Activated CD8-positive, alpha-beta memory T cell treated with anti-CD3 and anti-CD28 coated beads, Interleukin-2, amount 50 U/mL, for 24 hours (primary cell): ENCODE measurements at regions not wholly inside any gene's neighbourhood (a gene's known extent, or its start where the extent isn't known, plus 50 kb on each side); places are given as distances from the start of the nearest gene placed in this dataset.
"Not testable (repeated sequence)": the region's sequence is repeated elsewhere in the genome, so short reads cannot be mapped to it uniquely, and the experiment has no call there.

Experiments
- DNase-seq: peaks from one replicate; pipeline ENCODE4 v3.0.0-alpha.2; 2020; ENCODE audit errors: extremely low read depth

- DNase-seq = no peak
Observed at GRCh38 chr4:24209131-24209530, 319.3 kb upstream of the PPARGC1A start.

GRCh38 chr4:24208691-24209090 lies 318.8 kb upstream of the PPARGC1A start:
- no peak for DNase-seq

GRCh38 chr4:24204708-24205107 lies 314.9 kb upstream of the PPARGC1A start:
- not testable (repeated sequence) for DNase-seq

- DNase-seq = no peak
Observed at GRCh38 chr4:24203926-24204325, 314.1 kb upstream of the PPARGC1A start.

- DNase-seq = no peak
Observed at GRCh38 chr4:24202579-24202978, 312.7 kb upstream of the PPARGC1A start.

GRCh38 chr4:24197955-24198354 lies 308.1 kb upstream of the PPARGC1A start:
- DNase-seq = no peak

- DNase-seq = no peak
Observed at GRCh38 chr4:24196785-24197184, 306.9 kb upstream of the PPARGC1A start.

GRCh38 chr4:24195991-24196736 lies 306.3 kb upstream of the PPARGC1A start:
- DNase-seq = no peak

GRCh38 chr4:24192018-24192641 lies 302.3 kb upstream of the PPARGC1A start:
- no peak for DNase-seq

GRCh38 chr4:24190761-24191695 lies 301.2 kb upstream of the PPARGC1A start:
- DNase-seq = no peak

GRCh38 chr4:24188459-24188858 lies 298.6 kb upstream of the PPARGC1A start:
- no peak for DNase-seq

- no peak for DNase-seq
Observed at GRCh38 chr4:24186466-24186865, 296.6 kb upstream of the PPARGC1A start.

- no peak for DNase-seq
Observed at GRCh38 chr4:24181005-24181404, 291.2 kb upstream of the PPARGC1A start.

- DNase-seq = no peak
Observed at GRCh38 chr4:24180586-24180985, 290.7 kb upstream of the PPARGC1A start.

- no peak for DNase-seq
Observed at GRCh38 chr4:24179201-24179840, 289.5 kb upstream of the PPARGC1A start.

- not testable (repeated sequence) for DNase-seq
Observed at GRCh38 chr4:24177443-24177842, 287.6 kb upstream of the PPARGC1A start.

GRCh38 chr4:24175707-24176106 lies 285.9 kb upstream of the PPARGC1A start:
- DNase-seq = no peak

- no peak for DNase-seq
Observed at GRCh38 chr4:24174602-24175001, 284.8 kb upstream of the PPARGC1A start.

- DNase-seq = no peak
Observed at GRCh38 chr4:24172406-24172805, 282.6 kb upstream of the PPARGC1A start.

- no peak for DNase-seq
Observed at GRCh38 chr4:24169956-24170355, 280.1 kb upstream of the PPARGC1A start.

- no peak for DNase-seq
Observed at GRCh38 chr4:24168658-24169057, 278.8 kb upstream of the PPARGC1A start.

- DNase-seq = no peak
Observed at GRCh38 chr4:24166501-24166900, 276.7 kb upstream of the PPARGC1A start.
